GM12878 (cell line): ENCODE measurements at regions not wholly inside any gene's neighbourhood (a gene's known extent, or its start where the extent isn't known, plus 50 kb on each side); places are given as distances from the start of the nearest gene placed in this dataset.

Experiments used
- CHD4 ChIP-seq: fragments of 200-600 bp; sonication (generic); IDR thresholded peaks from 2 replicates; pipeline ENCODE4 v1.6.1; 2016; ENCODE audit warnings: mild to moderate bottlenecking
- JUND ChIP-seq: IDR thresholded peaks from 2 replicates; pipeline ENCODE4 v1.6.1; 2012; ENCODE audit warnings: low read depth, mild to moderate bottlenecking, low read length, improper control_type of control experiment, moderate library complexity
- MYC ChIP-seq: IDR thresholded peaks from 2 replicates; pipeline ENCODE4 v1.6.1; 2011; ENCODE audit warnings: mild to moderate bottlenecking, low read length, moderate library complexity, inconsistent platforms; ENCODE audit not compliant: insufficient read depth, insufficient replicate concordance, insufficient read length, severe bottlenecking
- POLR2AphosphoS5 ChIP-seq: IDR thresholded peaks from 2 replicates; pipeline ENCODE4 v1.6.1; 2011; ENCODE audit warnings: mild to moderate bottlenecking, low read length, inconsistent platforms
- SRF ChIP-seq, 2 experiments: IDR thresholded peaks; 2 replicates each; pipeline ENCODE4 v1.6.1; 2011; ENCODE audit warnings: low read depth in 2 of 2, low read length in 2 of 2, mild to moderate bottlenecking in 1 of 2, moderate library complexity in 1 of 2
- STAT1 ChIP-seq: fragments of 450-650 bp; conservative IDR thresholded peaks from 2 replicates; pipeline ENCODE4 v1.6.1; 2014; ENCODE audit warnings: antibody characterized with exemption, mild to moderate bottlenecking
- TF ChIP-seq, protein P1 (sequence below): IDR thresholded peaks from 2 replicates; pipeline ENCODE4 v1.6.1; 2012; ENCODE audit warnings: mild to moderate bottlenecking, low read depth, low read length

DNA sequence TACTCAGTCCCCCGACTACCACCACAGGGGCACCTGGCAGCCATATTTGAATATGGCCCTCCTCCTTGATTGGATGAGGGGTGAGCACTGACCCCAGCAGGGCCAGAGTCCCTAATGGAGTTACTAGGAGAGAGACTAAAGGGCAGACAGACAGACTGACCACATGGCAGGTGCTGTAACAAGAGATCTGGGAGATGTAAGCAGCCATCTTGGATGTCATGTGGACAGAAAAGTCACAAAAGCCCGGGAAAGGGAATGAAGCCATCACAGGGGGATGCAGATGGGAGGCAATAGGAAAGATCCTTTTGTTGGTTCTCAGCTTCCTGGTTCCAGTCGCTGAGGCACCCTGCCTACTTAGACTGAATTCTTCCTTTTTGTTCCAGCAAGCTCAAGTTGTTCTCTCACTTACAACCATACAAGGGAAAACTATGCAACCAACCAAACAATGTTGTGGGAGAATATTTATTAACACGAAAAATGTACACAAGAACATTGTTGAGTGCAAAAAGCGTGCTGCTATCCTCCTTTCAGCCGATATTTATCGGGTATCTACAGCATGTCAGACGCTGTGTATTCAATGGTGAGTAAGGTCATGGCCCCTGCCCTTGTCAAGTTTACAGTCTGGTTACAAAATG, 511.6 kb upstream of the PROK2 start:
- TF ChIP-seq, protein P1, sequence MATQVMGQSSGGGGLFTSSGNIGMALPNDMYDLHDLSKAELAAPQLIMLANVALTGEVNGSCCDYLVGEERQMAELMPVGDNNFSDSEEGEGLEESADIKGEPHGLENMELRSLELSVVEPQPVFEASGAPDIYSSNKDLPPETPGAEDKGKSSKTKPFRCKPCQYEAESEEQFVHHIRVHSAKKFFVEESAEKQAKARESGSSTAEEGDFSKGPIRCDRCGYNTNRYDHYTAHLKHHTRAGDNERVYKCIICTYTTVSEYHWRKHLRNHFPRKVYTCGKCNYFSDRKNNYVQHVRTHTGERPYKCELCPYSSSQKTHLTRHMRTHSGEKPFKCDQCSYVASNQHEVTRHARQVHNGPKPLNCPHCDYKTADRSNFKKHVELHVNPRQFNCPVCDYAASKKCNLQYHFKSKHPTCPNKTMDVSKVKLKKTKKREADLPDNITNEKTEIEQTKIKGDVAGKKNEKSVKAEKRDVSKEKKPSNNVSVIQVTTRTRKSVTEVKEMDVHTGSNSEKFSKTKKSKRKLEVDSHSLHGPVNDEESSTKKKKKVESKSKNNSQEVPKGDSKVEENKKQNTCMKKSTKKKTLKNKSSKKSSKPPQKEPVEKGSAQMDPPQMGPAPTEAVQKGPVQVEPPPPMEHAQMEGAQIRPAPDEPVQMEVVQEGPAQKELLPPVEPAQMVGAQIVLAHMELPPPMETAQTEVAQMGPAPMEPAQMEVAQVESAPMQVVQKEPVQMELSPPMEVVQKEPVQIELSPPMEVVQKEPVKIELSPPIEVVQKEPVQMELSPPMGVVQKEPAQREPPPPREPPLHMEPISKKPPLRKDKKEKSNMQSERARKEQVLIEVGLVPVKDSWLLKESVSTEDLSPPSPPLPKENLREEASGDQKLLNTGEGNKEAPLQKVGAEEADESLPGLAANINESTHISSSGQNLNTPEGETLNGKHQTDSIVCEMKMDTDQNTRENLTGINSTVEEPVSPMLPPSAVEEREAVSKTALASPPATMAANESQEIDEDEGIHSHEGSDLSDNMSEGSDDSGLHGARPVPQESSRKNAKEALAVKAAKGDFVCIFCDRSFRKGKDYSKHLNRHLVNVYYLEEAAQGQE: no peak
- TF ChIP-seq JUND (no peak), STAT1 (no peak), MYC (no peak), CHD4 (no peak), SRF (IDR thresholded peaks at IDR 0.05; ENCODE audit: low read depth in 2 of 2, low read length in 2 of 2) (no peak), POLR2AphosphoS5 (no peak)
